Activated T-helper 17 cell treated with anti-CD3 and anti-CD28 coated beads, Interleukin-2, amount 50 U/mL, for 72 hours (primary cell): ENCODE measurements at regions not wholly inside any gene's neighbourhood (a gene's known extent, or its start where the extent isn't known, plus 50 kb on each side); places are given as distances from the start of the nearest gene placed in this dataset.
"Not testable (repeated sequence)": the region's sequence is repeated elsewhere in the genome, so short reads cannot be mapped to it uniquely, and the experiment has no call there.

ENCODE experiments used
- ATAC-seq: fragments of 150-1000 bp; cut with Tn5 transposase; replicated peaks from 2 replicates; pipeline ENCODE4 v1.10.0; 2021; ENCODE audit warnings: mild to moderate bottlenecking, moderate library complexity
- H3K27ac Mint-ChIP-seq: one replicate; pipeline ENCODE4 v1.8.0; 2022; ENCODE audit warnings: mixed read lengths
- H3K27me3 Mint-ChIP-seq: one replicate; pipeline ENCODE4 v1.8.0; 2022; ENCODE audit warnings: mixed read lengths
- H3K36me3 Mint-ChIP-seq: one replicate; pipeline ENCODE4 v1.8.0; 2022; ENCODE audit warnings: low read depth, mild to moderate bottlenecking, mixed read lengths
- H3K4me1 Mint-ChIP-seq: one replicate; pipeline ENCODE4 v1.8.0; 2022; ENCODE audit warnings: mixed read lengths
- H3K4me3 Mint-ChIP-seq: one replicate; pipeline ENCODE4 v1.8.0; 2022; ENCODE audit warnings: mild to moderate bottlenecking, mixed read lengths
- H3K9me3 Mint-ChIP-seq: one replicate; pipeline ENCODE4 v1.8.0; 2022; ENCODE audit warnings: mixed read lengths

DNA sequence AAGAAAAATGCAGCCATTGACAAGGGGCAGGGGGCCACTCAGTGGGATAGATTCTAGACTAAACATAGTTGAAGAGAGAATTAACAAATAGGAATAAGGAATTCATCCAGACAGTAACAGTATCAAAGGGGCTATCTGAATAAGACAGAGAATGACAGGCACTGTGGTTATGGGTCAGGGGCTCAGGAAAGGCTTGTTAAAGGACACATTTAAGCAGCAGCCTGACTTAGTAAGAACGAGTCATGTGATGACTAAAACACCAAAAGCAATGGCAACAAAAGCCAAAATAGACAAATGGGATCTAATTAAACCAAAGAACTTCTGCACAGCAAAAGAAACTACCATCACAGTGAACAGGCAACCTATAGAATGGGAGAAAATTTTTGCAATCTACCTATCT lies 78.9 kb downstream of the TEX35 start:
- H3K27me3 Mint-ChIP-seq, result peaks cover 12% of the 10 kb centered on the region
- not testable (repeated sequence) for H3K4me1 Mint-ChIP-seq, H3K36me3 Mint-ChIP-seq, H3K9me3 Mint-ChIP-seq, ATAC-seq, H3K4me3 Mint-ChIP-seq, H3K27ac Mint-ChIP-seq

DNA sequence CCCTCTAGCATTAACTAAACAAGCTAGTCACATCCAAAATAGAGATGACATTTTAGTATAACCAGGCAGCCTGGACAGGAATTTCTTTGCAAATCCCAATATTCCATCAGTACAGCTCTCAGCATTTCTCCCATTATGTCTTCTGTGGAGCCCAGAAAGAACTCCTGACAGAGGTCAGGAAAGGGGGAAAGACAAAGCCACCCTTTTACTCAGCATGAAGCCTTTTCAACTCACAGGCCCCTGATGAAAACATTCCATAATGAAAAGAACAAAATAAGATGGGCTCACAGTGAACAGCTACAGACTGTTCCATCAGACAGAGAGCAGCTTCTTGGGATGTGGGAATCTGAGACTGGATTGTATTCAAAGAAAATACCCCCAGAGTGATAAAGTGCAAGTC lies 80.6 kb downstream of the TEX35 start:
- no peaks in the 10 kb centered on the region for H3K36me3 Mint-ChIP-seq
- peaks cover 14% of the 10 kb centered on the region for H3K27me3 Mint-ChIP-seq
- no peaks in the 10 kb centered on the region for H3K9me3 Mint-ChIP-seq
- no peaks in the 10 kb centered on the region for H3K4me1 Mint-ChIP-seq
- H3K27ac Mint-ChIP-seq, result no peak overlapping the region
- no peak overlapping the region for H3K4me3 Mint-ChIP-seq
- no peak for ATAC-seq

GRCh38 chr1:178594133-178594532 lies 81.2 kb downstream of the TEX35 start:
- no peaks in the 10 kb centered on the region for H3K4me1 Mint-ChIP-seq
- H3K36me3 Mint-ChIP-seq, result no peaks in the 10 kb centered on the region
- ATAC-seq, result no peak
- no peak overlapping the region for H3K27ac Mint-ChIP-seq
- no peaks in the 10 kb centered on the region for H3K9me3 Mint-ChIP-seq
- H3K4me3 Mint-ChIP-seq, result no peak overlapping the region
- H3K27me3 Mint-ChIP-seq, result peaks cover 14% of the 10 kb centered on the region

GRCh38 chr1:178595491-178595890 lies 82.6 kb downstream of the TEX35 start:
- Mint-ChIP-seq H3K27me3 (peaks cover 17% of the 10 kb centered on the region), H3K4me3 (no peak overlapping the region), H3K27ac (no peak overlapping the region), H3K9me3 (no peaks in the 10 kb centered on the region), H3K4me1 (no peaks in the 10 kb centered on the region), H3K36me3 (no peaks in the 10 kb centered on the region)
- ATAC-seq, result no peak

- H3K36me3 Mint-ChIP-seq, result no peaks in the 10 kb centered on the region
- H3K4me1 Mint-ChIP-seq, result no peaks in the 10 kb centered on the region
- peaks cover 14% of the 10 kb centered on the region for H3K27me3 Mint-ChIP-seq
- no peaks in the 10 kb centered on the region for H3K9me3 Mint-ChIP-seq
- ATAC-seq, result no peak
- H3K4me3 Mint-ChIP-seq, result no peak overlapping the region
- no peak overlapping the region for H3K27ac Mint-ChIP-seq
Measured at GRCh38 chr1:178599087-178599486, 86.2 kb downstream of the TEX35 start.

- no peak overlapping the region for H3K27ac Mint-ChIP-seq
- peaks cover 14% of the 10 kb centered on the region for H3K27me3 Mint-ChIP-seq
- H3K4me1 Mint-ChIP-seq, result no peaks in the 10 kb centered on the region
- no peak overlapping the region for H3K4me3 Mint-ChIP-seq
- no peak for ATAC-seq
- H3K36me3 Mint-ChIP-seq, result no peaks in the 10 kb centered on the region
- no peaks in the 10 kb centered on the region for H3K9me3 Mint-ChIP-seq
Measured at GRCh38 chr1:178599745-178600144, 86.8 kb downstream of the TEX35 start.

- H3K4me3 Mint-ChIP-seq, result no peak overlapping the region
- H3K4me1 Mint-ChIP-seq, result no peaks in the 10 kb centered on the region
- no peaks in the 10 kb centered on the region for H3K36me3 Mint-ChIP-seq
- H3K27ac Mint-ChIP-seq, result no peak overlapping the region
- H3K9me3 Mint-ChIP-seq, result no peaks in the 10 kb centered on the region
- no peak for ATAC-seq
- peaks cover 8% of the 10 kb centered on the region for H3K27me3 Mint-ChIP-seq
Measured at GRCh38 chr1:178603926-178604325, 91.0 kb downstream of the TEX35 start.

DNA sequence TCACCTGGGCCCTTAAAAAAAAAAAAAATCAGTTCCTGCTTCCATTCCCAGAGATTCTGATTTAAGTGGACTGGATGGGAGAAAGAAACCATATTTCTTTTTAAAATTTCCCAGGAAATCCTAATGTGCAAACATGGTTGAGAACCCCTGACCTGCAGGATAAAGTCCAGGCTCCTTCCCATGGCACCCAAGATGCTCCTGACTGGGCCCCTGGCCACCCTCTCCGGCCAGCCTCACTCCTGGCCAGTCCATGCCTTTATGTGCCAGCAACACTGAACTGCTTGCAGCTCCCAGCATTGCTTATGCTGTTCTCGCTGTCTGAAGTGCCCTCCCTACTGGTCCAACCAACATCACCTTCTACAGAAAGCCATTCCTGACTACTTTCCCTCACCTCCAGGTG lies 93.9 kb downstream of the TEX35 start:
- Mint-ChIP-seq H3K27me3 (no peaks in the 10 kb centered on the region), H3K36me3 (no peaks in the 10 kb centered on the region), H3K4me3 (no peak overlapping the region), H3K27ac (no peak overlapping the region), H3K4me1 (no peaks in the 10 kb centered on the region), H3K9me3 (no peaks in the 10 kb centered on the region)
- no peak for ATAC-seq

DNA sequence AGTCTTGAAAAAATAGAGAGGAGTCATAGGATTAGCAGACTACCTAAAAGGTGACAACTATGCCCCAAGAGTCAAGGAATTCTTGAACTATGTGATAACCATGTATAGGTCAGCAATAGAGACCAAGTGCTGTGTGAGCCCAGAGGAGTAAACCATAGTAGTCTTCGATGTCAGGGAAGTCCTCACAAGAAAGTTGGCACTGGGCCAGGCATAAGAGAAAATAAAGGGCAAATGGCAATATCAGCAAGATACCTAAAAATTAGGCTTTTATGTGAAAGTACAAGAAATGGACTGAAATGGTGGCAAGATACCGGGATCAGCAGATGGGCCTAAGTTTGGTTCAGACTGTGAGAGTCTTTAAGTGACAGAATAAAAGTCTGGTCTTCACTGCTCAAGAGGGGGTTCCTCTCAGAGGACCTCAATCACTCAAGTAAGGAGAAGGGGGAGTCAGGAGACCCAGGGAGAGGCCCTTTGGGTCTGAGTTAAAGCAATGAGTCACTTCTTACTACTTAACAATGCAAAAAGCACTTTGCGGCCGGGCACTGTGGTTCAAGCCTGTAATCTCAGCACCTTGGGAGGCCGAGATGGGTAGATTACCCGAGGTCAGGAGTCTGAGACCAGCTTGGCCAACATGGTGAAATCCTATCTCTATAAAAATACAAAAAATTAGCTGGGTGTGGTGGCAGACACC lies 95.0 kb downstream of the TEX35 start:
- Mint-ChIP-seq H3K27me3 (no peaks in the 10 kb centered on the region), H3K27ac (no peak overlapping the region), H3K36me3 (no peaks in the 10 kb centered on the region), H3K4me3 (no peak overlapping the region), H3K4me1 (no peaks in the 10 kb centered on the region), H3K9me3 (no peaks in the 10 kb centered on the region)
- no peak for ATAC-seq

DNA sequence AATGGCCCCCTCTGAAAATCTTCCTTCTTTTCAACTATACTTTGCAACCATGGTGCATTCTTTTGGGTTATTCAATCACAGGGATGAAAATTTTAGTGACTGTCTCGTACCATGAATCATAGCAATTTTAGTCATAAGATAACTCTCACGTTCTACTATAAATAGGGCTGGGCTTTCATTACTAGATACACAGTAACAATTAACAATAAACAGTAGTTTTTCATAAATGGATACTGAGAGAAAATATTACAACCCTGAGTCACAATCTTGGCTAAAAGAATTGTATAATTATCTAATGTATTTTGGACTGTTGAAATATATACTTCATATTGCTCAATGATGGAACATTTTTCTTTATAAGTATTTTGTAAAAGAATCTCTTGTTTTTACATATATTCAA lies 96.1 kb downstream of the TEX35 start:
- no peak for ATAC-seq
- no peaks in the 10 kb centered on the region for H3K9me3 Mint-ChIP-seq
- no peaks in the 10 kb centered on the region for H3K36me3 Mint-ChIP-seq
- no peak overlapping the region for H3K27ac Mint-ChIP-seq
- no peaks in the 10 kb centered on the region for H3K27me3 Mint-ChIP-seq
- H3K4me1 Mint-ChIP-seq, result no peaks in the 10 kb centered on the region
- no peak overlapping the region for H3K4me3 Mint-ChIP-seq

DNA sequence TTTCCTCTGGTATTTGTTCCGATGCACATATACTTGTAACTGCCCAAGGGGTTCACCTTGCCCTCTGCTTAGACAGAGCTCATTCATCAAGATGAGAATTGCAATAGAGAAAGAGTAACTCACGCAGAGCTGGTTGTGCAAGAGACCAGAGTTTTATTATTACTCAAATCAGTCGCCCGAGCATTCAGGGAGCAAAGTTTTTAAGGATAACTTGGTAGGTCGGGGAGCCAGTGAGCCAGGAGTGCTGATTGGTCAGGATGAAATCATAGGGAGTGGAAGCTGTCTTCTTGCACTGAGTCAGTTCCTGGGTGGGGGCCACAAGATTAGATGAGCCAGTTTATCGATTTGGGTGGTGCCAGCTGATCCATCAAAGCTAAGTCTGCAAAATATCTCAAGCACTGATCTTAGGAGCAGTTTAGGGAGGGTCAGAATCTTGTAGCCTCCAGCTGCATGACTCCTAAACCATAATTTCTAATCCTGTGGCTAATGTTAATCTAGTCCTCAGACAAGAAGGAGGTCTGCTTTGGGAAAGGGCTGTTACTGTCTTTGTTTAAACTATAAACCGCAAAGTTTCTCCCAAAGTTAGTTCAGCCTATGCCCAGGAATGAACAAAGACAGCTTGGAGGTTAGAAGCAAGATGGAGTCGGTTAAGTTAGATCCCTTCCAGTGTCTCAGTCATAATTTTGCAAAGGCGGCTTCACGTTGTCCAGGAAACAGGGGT lies 97.9 kb downstream of the TEX35 start:
- not testable (repeated sequence) for H3K9me3 Mint-ChIP-seq, H3K36me3 Mint-ChIP-seq, H3K4me3 Mint-ChIP-seq, H3K27ac Mint-ChIP-seq, H3K27me3 Mint-ChIP-seq, ATAC-seq, H3K4me1 Mint-ChIP-seq

DNA sequence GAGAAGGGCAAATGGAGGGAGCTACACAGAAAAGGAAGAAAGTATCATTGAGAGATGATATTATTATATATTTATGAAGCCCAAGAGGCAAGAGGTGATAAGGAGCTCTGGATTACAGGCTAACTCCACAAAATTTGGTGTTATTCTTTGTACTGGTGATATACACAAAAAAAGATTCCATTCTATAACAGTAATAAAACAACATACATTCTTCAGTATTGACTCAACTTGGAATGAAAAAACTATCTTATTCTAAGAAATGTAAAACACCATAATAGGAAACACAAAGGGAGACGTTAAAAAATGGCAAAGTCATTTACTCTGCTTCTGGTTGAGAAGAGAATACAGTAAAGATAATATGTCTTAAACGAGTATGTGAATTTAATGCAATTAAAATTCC lies 99.4 kb downstream of the TEX35 start:
- no peaks in the 10 kb centered on the region for H3K27me3 Mint-ChIP-seq
- H3K36me3 Mint-ChIP-seq, result no peaks in the 10 kb centered on the region
- no peaks in the 10 kb centered on the region for H3K9me3 Mint-ChIP-seq
- no peak overlapping the region for H3K4me3 Mint-ChIP-seq
- ATAC-seq, result no peak
- H3K4me1 Mint-ChIP-seq, result no peaks in the 10 kb centered on the region
- no peak overlapping the region for H3K27ac Mint-ChIP-seq

GRCh38 chr1:178613271-178613945 lies 100.5 kb downstream of the TEX35 start:
- Mint-ChIP-seq H3K9me3 (no peaks in the 10 kb centered on the region), H3K27ac (no peak overlapping the region), H3K4me3 (no peak overlapping the region), H3K27me3 (peaks cover 2% of the 10 kb centered on the region), H3K4me1 (no peaks in the 10 kb centered on the region), H3K36me3 (no peaks in the 10 kb centered on the region)
- ATAC-seq, result no peak

DNA sequence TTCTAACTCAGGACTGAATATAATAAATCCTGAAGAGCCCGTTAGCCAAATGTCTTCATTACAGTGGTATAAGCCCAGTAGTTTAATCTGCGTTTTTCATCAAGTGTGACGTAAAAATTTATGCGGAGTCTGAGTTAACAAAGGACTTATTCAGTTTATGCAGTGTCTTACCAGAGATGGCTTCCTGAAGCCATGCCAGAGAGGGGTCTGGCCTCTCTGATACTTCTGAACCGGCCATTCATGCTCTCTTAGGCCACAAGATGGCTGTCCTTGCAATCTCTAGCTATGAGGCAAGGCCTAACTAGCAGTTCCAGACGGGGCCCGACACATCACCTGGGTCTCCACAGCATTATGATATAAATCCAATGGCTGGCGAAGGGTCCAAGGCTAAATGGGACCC lies 101.4 kb downstream of the TEX35 start:
- ATAC-seq, result no peak
- no peaks in the 10 kb centered on the region for H3K36me3 Mint-ChIP-seq
- H3K27ac Mint-ChIP-seq, result no peak overlapping the region
- H3K4me1 Mint-ChIP-seq, result no peaks in the 10 kb centered on the region
- peaks cover 2% of the 10 kb centered on the region for H3K27me3 Mint-ChIP-seq
- H3K9me3 Mint-ChIP-seq, result no peaks in the 10 kb centered on the region
- no peak overlapping the region for H3K4me3 Mint-ChIP-seq
